Mononuclear cell (primary cell): ENCODE measurements at regions not wholly inside any gene's neighbourhood (a gene's known extent, or its start where the extent isn't known, plus 50 kb on each side); places are given as distances from the start of the nearest gene placed in this dataset.

Source experiments
- H3K27me3 ChIP-seq: 2 replicates; pipeline ENCODE4 v1.6.0; 2011; ENCODE audit warnings: low read length, control low read depth; ENCODE audit not compliant: insufficient read depth
- H3K4me1 ChIP-seq: 2 replicates; pipeline ENCODE4 v1.5.1; 2011; ENCODE audit warnings: mild to moderate bottlenecking, low read length, control low read depth; ENCODE audit not compliant: insufficient read depth
- H3K4me3 ChIP-seq: 2 replicates; pipeline ENCODE4 v1.5.1; 2011; ENCODE audit warnings: mild to moderate bottlenecking, low read length, moderate library complexity
- H3K9me3 ChIP-seq: 2 replicates; pipeline ENCODE4 v1.5.1; 2011; ENCODE audit warnings: low read depth, mild to moderate bottlenecking, control low read depth, low read length

DNA sequence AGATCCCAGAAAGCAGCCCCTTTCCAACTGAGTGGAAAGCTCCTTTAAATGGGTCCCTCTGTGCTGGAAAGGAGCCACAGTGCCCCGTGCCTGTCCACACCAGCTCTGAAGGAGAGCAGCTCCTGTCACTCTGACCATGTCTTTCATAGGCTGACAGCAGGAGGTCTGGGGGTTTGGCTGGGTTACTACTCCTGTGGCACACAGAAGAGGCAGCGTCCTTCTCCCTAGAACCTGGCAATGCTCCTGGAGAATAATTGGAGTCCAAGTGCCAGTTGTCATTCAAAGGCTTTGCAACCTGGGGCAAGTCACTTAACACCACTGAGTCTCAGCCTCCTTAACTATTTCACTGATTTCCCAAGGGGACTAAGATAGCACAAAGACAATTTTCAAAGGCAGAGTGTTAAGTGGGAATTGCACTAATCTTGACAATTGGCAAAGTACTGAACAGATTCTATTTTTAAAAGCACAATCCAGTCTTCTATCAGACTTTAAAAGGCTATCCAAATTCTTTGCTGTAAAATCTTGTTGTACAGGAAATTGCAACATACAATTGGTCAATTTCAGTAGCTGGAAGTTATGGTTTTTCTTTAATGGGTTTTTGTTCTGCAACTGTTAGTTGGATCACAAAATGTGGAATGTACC is 457.2 kb downstream of the KIF16B start:
- Histone ChIP-seq H3K4me1 (peaks cover 3% of the 10 kb centered on the region), H3K4me3 (no peak overlapping the region), H3K27me3 (no peaks in the 10 kb centered on the region), H3K9me3 (no peaks in the 10 kb centered on the region)

DNA sequence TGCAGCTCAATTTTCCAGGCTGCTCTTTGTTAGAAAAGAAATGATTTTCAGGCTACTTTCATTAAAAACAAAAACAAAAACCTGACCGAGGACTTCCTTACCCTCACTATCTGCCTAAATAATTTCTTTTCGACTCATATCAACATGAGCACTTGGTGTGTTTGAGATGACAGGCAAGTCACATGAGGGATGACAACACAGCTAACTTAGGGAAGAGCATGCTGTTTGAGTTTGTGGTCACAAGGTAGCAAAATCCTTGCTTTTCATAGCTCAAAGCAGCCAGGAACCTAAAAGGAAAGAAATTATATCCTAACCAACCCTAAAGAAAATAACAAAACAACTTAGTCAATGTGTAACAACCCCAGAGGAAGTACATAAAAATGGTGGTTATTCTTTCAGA is 459.5 kb downstream of the KIF16B start:
- peaks cover 3% of the 10 kb centered on the region for H3K4me1 ChIP-seq
- H3K27me3 ChIP-seq, result no peaks in the 10 kb centered on the region
- no peak overlapping the region for H3K4me3 ChIP-seq
- no peaks in the 10 kb centered on the region for H3K9me3 ChIP-seq

DNA sequence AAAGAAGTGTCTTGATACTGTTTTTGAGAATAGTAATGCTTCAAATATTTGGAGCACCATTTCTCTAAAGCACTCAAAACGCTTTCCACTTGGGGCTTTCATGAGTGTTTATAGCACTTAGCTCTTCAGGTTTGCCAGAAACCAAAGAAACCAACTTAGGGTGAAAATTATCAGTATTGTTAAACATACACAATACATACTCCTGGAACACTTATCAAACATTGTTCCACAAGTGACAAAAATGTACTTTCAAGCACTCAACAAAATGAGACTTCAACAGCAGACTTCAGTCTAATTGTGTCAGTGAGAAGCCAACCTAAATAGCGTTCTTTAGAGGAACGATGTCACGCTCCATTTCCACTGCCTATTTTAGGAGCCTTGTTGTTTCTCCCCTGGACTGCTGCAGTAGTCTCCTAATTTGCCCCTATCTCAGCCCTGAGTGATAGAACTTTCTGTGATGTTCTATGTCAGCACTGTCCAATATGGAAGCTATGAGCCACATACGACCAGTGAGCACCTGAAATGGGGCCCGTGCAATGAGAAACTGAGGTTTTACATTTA is 461.3 kb downstream of the KIF16B start:
- H3K4me3 ChIP-seq, result no peak overlapping the region
- peaks cover 3% of the 10 kb centered on the region for H3K4me1 ChIP-seq
- H3K9me3 ChIP-seq, result no peaks in the 10 kb centered on the region
- H3K27me3 ChIP-seq, result no peaks in the 10 kb centered on the region

DNA sequence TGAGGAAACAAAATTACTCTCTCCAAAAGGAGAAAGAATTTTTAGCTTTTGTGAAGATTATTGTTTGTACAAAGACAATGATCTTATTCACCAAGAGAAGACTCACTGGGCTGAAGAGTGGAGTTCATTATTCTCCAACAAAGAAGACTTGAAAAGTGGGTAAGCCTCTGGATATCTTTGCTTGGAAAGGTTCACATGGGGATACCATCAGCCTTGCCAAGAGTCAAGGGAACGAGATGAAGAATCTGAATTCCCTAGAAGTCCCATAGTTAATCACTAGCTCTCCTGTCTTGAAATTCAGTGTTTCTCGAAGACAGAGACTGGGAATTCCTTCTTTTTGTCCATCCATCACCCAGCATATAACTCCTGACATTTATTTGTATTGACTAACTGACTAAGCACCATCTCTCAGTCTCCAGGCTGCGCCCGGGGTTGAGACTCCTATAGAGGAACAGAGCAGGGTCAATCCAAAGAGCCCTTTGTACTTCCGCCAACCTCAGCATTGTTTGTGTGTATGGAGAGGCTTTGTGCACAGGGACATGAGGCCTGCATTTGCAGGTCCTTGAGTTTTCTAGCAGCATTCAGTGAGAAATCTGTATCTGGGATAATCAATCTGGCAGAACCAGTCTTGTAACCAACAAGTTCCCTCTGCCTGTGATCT is 461.9 kb downstream of the KIF16B start:
- Histone ChIP-seq H3K9me3 (no peaks in the 10 kb centered on the region), H3K4me1 (peaks cover 3% of the 10 kb centered on the region), H3K4me3 (no peak overlapping the region), H3K27me3 (no peaks in the 10 kb centered on the region)

DNA sequence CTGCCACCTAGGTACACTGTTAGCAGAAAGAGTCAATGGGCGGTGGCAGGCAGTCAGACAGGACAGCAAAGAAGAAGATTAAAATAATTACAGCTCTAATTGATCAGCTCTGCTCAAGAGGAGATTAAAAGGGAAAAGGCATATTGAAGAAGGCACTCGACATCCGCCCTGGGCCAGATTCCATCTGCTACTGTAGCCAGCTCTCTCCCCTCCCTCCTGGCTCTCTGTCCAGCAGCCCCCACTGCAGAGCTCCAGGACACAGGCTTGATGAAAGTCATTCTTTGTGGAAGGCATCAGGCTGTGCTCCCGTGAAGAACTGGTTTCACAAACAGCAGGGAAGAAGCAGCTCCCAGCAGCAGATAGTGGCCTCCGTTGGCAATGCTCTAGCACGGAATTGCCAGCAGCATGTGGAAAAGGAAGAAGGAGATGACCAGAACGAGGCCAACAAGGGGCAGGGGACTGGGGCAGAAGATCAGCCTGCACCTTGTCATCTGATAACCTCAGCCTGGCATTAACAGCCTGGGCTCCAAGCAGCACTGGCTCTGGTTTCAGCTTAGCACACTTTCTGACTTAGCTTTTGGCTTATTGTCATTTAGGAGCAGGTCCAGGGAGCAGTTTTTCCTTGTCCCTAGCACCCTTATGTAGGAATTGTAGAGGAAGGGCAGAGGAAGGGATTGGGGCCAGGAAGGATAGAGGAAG is 465.9 kb downstream of the KIF16B start:
- H3K9me3 ChIP-seq, result no peaks in the 10 kb centered on the region
- H3K4me3 ChIP-seq, result no peak overlapping the region
- H3K4me1 ChIP-seq, result no peaks in the 10 kb centered on the region
- no peaks in the 10 kb centered on the region for H3K27me3 ChIP-seq

DNA sequence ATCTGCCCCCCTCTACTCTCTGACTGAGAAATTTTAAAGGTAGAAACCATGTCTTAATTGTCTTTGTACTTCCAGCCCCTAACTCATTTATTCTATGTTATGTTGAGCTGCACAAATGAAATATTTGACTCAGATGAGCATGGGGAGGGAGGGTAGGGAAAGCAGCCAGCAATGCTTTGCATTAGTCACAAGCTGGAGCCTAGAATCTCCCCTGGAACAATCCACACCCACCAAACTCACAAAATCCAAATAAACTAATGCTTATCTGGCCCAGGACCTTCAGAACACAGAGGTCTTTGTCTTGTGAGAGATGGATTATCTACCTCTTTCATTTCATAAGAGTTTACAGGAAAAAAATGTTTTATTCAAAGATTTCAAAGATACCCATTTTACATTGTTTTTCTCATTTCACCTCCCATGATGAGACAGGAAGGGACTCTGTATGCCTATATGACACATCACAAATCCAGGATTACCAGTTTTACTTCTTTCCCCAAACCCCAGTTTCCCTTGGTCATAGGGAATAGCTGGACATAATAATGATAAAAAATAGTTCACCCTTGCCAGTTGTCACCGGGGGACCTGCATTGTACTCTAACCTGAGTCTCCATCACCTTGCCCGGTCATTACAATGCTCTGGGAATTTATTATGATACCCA is 466.9 kb downstream of the KIF16B start:
- Histone ChIP-seq H3K4me1 (no peaks in the 10 kb centered on the region), H3K27me3 (no peaks in the 10 kb centered on the region), H3K9me3 (no peaks in the 10 kb centered on the region), H3K4me3 (no peak overlapping the region)

DNA sequence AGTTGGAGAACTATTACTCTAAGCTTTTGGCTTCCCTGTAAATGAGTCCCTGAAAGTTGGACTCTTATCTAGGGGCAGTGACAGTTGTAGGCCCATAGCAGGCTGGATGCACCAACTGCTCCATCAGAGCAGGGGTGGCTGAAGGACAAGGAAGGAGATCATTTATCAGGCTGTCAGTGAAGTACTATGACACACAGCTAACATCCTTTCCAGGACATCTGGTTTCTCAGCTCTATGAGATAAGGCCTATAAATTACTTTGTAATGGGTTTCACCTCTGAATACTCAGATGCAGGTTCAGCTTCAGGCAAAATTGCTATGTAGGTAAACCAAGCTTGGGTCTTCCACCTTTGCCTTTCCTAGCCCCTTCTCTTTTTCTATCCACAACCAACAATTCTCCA is 468.5 kb downstream of the KIF16B start:
- H3K4me3 ChIP-seq, result no peak overlapping the region
- H3K4me1 ChIP-seq, result no peaks in the 10 kb centered on the region
- no peaks in the 10 kb centered on the region for H3K9me3 ChIP-seq
- H3K27me3 ChIP-seq, result no peaks in the 10 kb centered on the region
